Gastrocnemius medialis (tissue), 4 donors: ENCODE measurements at regions not wholly inside any gene's neighbourhood (a gene's known extent, or its start where the extent isn't known, plus 50 kb on each side); places are given as distances from the start of the nearest gene placed in this dataset.

ENCODE experiments used
- ATAC-seq, 2 donors: fragments of 150-250 bp; one replicate each; pipeline ENCODE4 v1.9.1; 2016
- DNase-seq, 2 donors: peaks; one replicate each; pipeline ENCODE4 v3.0.0-alpha.2; 2019
- H3K27ac ChIP-seq, 4 donors: fragments of 200-600 bp; sonication (generic); 1 replicate in 1 of 4; 2 replicates in 3 of 4; pipeline ENCODE4 v1.5.1; 2016 to 2018; ENCODE audit warnings: mild to moderate bottlenecking in 2 of 4, moderate library complexity in 1 of 4
- H3K27me3 ChIP-seq, 3 donors: fragments of 200-600 bp; sonication (generic) in 2 of 3; 1 replicate in 1 of 3; 2 replicates in 2 of 3; pipeline versions ENCODE4 v1.5.1 to v1.6.0; 2016 to 2019; ENCODE audit warnings: mild to moderate bottlenecking in 1 of 3, moderate library complexity in 1 of 3
- H3K36me3 ChIP-seq, 2 donors: fragments of 200-600 bp; sonication (generic) in 1 of 2; one replicate each; pipeline ENCODE4 v1.5.1; 2017 to 2018
- H3K4me1 ChIP-seq, 2 donors: fragments of 200-600 bp; sonication (generic) in 1 of 2; one replicate each; pipeline ENCODE4 v1.5.1; 2016 to 2017; ENCODE audit warnings: mild to moderate bottlenecking in 2 of 2
- H3K4me3 ChIP-seq, 4 donors: fragments of 200-600 bp; sonication (generic) in 3 of 4; 1 replicate in 1 of 4; 2 replicates in 3 of 4; pipeline ENCODE4 v1.5.1; 2016 to 2019; ENCODE audit warnings: mild to moderate bottlenecking in 2 of 4
- H3K9me3 ChIP-seq, 3 donors: fragments of 200-600 bp; sonication (generic) in 2 of 3; 1 replicate in 1 of 3; 2 replicates in 2 of 3; pipeline ENCODE4 v1.5.1; 2016 to 2019
- CTCF ChIP-seq, 5 experiments: fragments of 450-650 bp in 3 of 5; fragments of 200-600 bp in 2 of 5; sonication (generic) in 2 of 5; IDR thresholded peaks in 4 of 5; conservative IDR thresholded peaks in 1 of 5; 1 replicate in 4 of 5; 2 replicates in 1 of 5; pipeline ENCODE4 v1.5.1; 2016 to 2019; ENCODE audit warnings: antibody characterized with exemption in 5 of 5, mild to moderate bottlenecking in 3 of 5, moderate library complexity in 3 of 5
- POLR2A ChIP-seq, 2 donors: fragments of 450-650 bp; IDR thresholded peaks; one replicate each; pipeline ENCODE4 v1.6.1; 2017; ENCODE audit warnings: antibody characterized with exemption in 2 of 2, mild to moderate bottlenecking in 2 of 2, moderate library complexity in 2 of 2
- in situ Hi-C, 4 donors: fragments of 200-750 bp; cut with MboI; loops; one replicate each; pipeline versions ENCODE4 v1.15.0 to v1.8.0; 2017; ENCODE audit warnings: low sequenced_read_pairs in 4 of 4
- intact Hi-C: fragments of 100-400 bp; cut with DNase I; formaldehyde crosslinking; loops from one replicate; pipeline ENCODE4 v1.15.1; 2023; ENCODE audit warnings: low total_unique reads

DNA sequence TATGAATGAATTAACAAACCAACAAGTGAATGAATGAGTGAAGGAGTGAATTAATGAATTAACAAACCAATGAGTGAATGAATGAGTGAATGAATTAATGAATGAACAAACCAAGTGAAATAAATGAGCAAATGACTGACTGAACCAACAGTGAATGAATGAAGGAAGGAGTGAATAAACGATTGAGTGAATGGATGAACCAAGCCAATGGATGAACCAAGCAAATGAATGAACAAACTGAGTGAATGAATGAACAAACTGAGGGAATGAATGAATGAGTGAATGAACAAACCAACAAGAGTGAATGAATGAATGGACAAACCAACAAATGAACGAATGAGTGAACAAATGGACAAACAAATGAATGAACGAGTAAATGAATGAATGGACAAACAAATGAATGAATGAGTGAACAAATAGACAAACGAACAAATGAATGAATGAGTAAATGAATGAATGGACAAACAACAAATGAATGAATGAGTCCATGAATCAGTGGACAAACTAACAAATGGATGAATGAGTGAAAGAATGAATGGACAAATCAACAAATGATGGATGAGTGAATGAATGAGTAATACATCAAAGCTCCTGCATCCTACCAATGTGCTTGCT, 69.5 kb downstream of the NPTX2 start:
- DNase-seq, result no peak
- no peaks in the 10 kb centered on the region for H3K27me3 ChIP-seq
- in situ Hi-C loops, result no loop called here
- ATAC-seq, result no peak
- H3K4me1 ChIP-seq, result no peaks in the 10 kb centered on the region
- TF ChIP-seq POLR2A (IDR thresholded peaks at IDR 0.05) (no peak), CTCF (IDR thresholded peaks at IDR 0.05 in 4 of 5, conservative IDR thresholded peaks at IDR 0.05 in 1 of 5) (no peak)
- H3K27ac ChIP-seq, result no peak overlapping the region
- no peaks in the 10 kb centered on the region for H3K36me3 ChIP-seq
- no peak overlapping the region for H3K4me3 ChIP-seq
- intact Hi-C loops, result no loop called here
- H3K9me3 ChIP-seq, result no peaks in the 10 kb centered on the region

DNA sequence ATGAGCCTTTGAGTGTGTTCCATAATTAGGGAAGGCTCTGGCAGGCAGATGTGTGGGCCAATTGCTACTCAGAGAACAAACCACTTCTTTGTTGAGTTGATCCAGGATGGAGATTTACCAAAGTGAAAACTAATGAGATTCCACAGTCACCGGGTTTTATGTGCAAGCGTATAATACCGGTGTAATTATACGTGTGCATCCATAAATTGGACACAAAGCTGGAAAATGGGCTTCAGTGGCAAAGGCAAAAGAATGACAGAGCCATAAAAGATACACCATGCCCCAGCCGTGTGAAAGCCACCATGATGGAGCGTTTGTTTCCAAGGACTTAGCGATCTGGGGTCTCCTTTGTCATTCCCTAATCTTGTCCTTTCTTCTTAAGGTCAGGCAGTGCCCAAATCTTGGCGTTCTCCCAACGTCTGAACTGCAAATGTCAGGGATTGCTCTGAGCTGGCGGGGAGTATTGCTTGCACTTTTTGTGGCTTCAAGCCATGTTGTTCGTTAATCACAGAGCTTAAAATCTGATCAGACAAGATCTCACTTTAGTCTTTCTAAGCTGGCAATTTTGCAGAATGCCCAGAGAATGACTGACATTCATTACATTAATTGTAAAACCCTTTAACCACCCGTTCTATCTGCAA, 70.1 kb downstream of the NPTX2 start:
- Histone ChIP-seq H3K9me3 (no peaks in the 10 kb centered on the region), H3K27me3 (no peaks in the 10 kb centered on the region), H3K27ac (no peak overlapping the region), H3K4me1 (no peaks in the 10 kb centered on the region), H3K4me3 (no peak overlapping the region), H3K36me3 (no peaks in the 10 kb centered on the region)
- ATAC-seq (no peak), DNase-seq (no peak)
- no peak for TF ChIP-seq POLR2A (IDR thresholded peaks at IDR 0.05)
- no peak for TF ChIP-seq CTCF (IDR thresholded peaks at IDR 0.05 in 4 of 5, conservative IDR thresholded peaks at IDR 0.05 in 1 of 5)
- intact Hi-C loops (no loop called here), in situ Hi-C loops (no loop called here)

DNA sequence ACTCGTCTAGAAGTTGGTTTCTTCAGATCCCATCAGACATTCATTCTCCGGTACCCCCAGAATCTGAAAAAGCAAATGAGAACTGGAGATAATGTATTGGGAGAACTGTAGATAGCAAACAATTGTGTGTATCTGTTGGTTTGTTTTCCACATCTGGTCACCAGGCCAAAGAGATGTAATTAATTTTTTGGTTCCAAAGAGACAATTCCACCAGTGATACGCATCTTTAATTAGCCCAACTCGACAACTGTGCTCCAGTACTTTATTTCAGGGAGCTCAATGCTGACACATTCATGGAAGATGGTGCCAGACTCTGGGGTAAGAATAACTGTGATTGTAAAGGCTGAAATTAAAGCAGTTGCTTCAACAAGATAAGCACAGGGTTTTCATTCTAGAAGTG, 74.5 kb downstream of the NPTX2 start:
- TF ChIP-seq POLR2A (IDR thresholded peaks at IDR 0.05) (no peak), CTCF (IDR thresholded peaks at IDR 0.05 in 4 of 5, conservative IDR thresholded peaks at IDR 0.05 in 1 of 5) (no peak)

GRCh38 chr7:98697083-98697482, 80.0 kb downstream of the NPTX2 start:
- Histone ChIP-seq H3K27ac (no peak overlapping the region), H3K36me3 (no peaks in the 10 kb centered on the region), H3K4me3 (no peak overlapping the region), H3K4me1 (no peaks in the 10 kb centered on the region), H3K27me3 (no peaks in the 10 kb centered on the region), H3K9me3 (peaks cover 0 to 11% (median 0%) of the 10 kb centered on the region in 3 donors)
- ATAC-seq (no peak), DNase-seq (no peak)
- intact Hi-C loops, result no loop called here
- in situ Hi-C loops, result no loop called here
- TF ChIP-seq CTCF (IDR thresholded peaks at IDR 0.05 in 4 of 5, conservative IDR thresholded peaks at IDR 0.05 in 1 of 5), result no peak
- TF ChIP-seq POLR2A (IDR thresholded peaks at IDR 0.05), result no peak

More for the DNA sequence above, 74.5 kb downstream of the NPTX2 start:
- no peak overlapping the region for H3K4me3 ChIP-seq
- H3K36me3 ChIP-seq, result no peaks in the 10 kb centered on the region
- in situ Hi-C loops, result no loop called here
- DNase-seq (no peak), ATAC-seq (no peak)
- H3K9me3 ChIP-seq, result peaks cover 0 to 5% (median 0%) of the 10 kb centered on the region in 3 donors
- no peak overlapping the region for H3K27ac ChIP-seq
- intact Hi-C loops, result no loop called here
- H3K4me1 ChIP-seq, result no peaks in the 10 kb centered on the region
- no peaks in the 10 kb centered on the region for H3K27me3 ChIP-seq
